ENCODE measurements at regions not wholly inside any gene's neighbourhood (a gene's known extent, or its start where the extent isn't known, plus 50 kb on each side); places are given as distances from the start of the nearest gene placed in this dataset.

- DNase-seq (ENCODE audit: low spot score) = no peak
Observed at GRCh38 chr5:30850866-30851265, 342.6 kb upstream of the CDH6 start.

- no peak for DNase-seq (ENCODE audit: low spot score)
Observed at GRCh38 chr5:30849931-30850710, 343.4 kb upstream of the CDH6 start.

- DNase-seq (ENCODE audit: low spot score) = no peak
Observed at GRCh38 chr5:30846171-30846570, 347.3 kb upstream of the CDH6 start.

GRCh38 chr5:30845194-30845593 lies 348.3 kb upstream of the CDH6 start:
- no peak for DNase-seq (ENCODE audit: low spot score)

- DNase-seq (ENCODE audit: low spot score) = no peak
Observed at GRCh38 chr5:30843541-30843940, 349.9 kb upstream of the CDH6 start.

GRCh38 chr5:30839956-30840355 lies 353.5 kb upstream of the CDH6 start:
- no peak for DNase-seq (ENCODE audit: low spot score)

GRCh38 chr5:30838936-30839496 lies 354.5 kb upstream of the CDH6 start:
- DNase-seq (ENCODE audit: low spot score) = no peak

- DNase-seq (ENCODE audit: low spot score) = no peak
Observed at GRCh38 chr5:30832519-30832918, 361.0 kb upstream of the CDH6 start.

- no peak for DNase-seq (ENCODE audit: low spot score)
Observed at GRCh38 chr5:30831605-30832004, 361.9 kb upstream of the CDH6 start.

GRCh38 chr5:30831123-30831522 lies 362.4 kb upstream of the CDH6 start:
- DNase-seq (ENCODE audit: low spot score) = no peak

GRCh38 chr5:30811298-30811697 lies 382.2 kb upstream of the CDH6 start:
- no peak for DNase-seq (ENCODE audit: low spot score)

- DNase-seq (ENCODE audit: low spot score) = no peak
Observed at GRCh38 chr5:30809933-30810332, 383.6 kb upstream of the CDH6 start.

GRCh38 chr5:30808996-30809395 lies 384.5 kb upstream of the CDH6 start:
- DNase-seq (ENCODE audit: low spot score) = no peak

GRCh38 chr5:30804739-30805505 lies 388.6 kb upstream of the CDH6 start:
- no peak for DNase-seq (ENCODE audit: low spot score)

- DNase-seq (ENCODE audit: low spot score) = no peak
Observed at GRCh38 chr5:30802961-30803705, 390.4 kb upstream of the CDH6 start.

GRCh38 chr5:30781643-30782042 lies 411.8 kb upstream of the CDH6 start:
- DNase-seq (ENCODE audit: low spot score) = no peak

GRCh38 chr5:30768056-30768690 lies 425.3 kb upstream of the CDH6 start:
- no peak for DNase-seq (ENCODE audit: low spot score)

- DNase-seq (ENCODE audit: low spot score) = no peak
Observed at GRCh38 chr5:30765706-30766105, 427.8 kb upstream of the CDH6 start.

GRCh38 chr5:30765227-30765626 lies 428.3 kb upstream of the CDH6 start:
- no peak for DNase-seq (ENCODE audit: low spot score)

GRCh38 chr5:30764704-30765103 lies 428.8 kb upstream of the CDH6 start:
- no peak for DNase-seq (ENCODE audit: low spot score)

GRCh38 chr5:30759731-30760130 lies 433.8 kb upstream of the CDH6 start:
- DNase-seq (ENCODE audit: low spot score) = no peak

Measured in mesenteric fat pad (tissue), 1 donor.